Pancreas (tissue), 10 donors: ENCODE measurements at regions not wholly inside any gene's neighbourhood (a gene's known extent, or its start where the extent isn't known, plus 50 kb on each side); places are given as distances from the start of the nearest gene placed in this dataset.
"Not testable (repeated sequence)": the region's sequence is repeated elsewhere in the genome, so short reads cannot be mapped to it uniquely, and the experiment has no call there.

Experiments
- ATAC-seq, 4 donors: fragments of 200-7000 bp; cut with Tn5 transposase; one replicate each; pipeline versions ENCODE4 v1.8.0 to v1.9.1; 2020; ENCODE audit warnings: mild to moderate bottlenecking in 4 of 4, moderate library complexity in 4 of 4
- DNase-seq, 6 donors: peaks; one replicate each; pipeline ENCODE4 v3.0.0-alpha.2; 2020
- FAIRE-seq: peaks from 2 replicates; lab custom pipeline; 2012; peaks lifted over from hg19 to GRCh38; lab: Jason Lieb, UNC
- H3K27ac ChIP-seq, 4 donors: fragments of 200-600 bp; sonication (generic); 1 replicate in 3 of 4; 2 replicates in 1 of 4; pipeline versions ENCODE4 v1.5.0 to v1.8.0; 2020
- H3K27me3 ChIP-seq, 4 donors: fragments of 200-600 bp; one replicate each; pipeline ENCODE4 v1.8.0; 2021
- H3K36me3 ChIP-seq, 3 donors: fragments of 200-600 bp; sonication (generic) in 1 of 3; one replicate each; pipeline versions ENCODE4 v1.5.0 to v1.8.0; 2020 to 2021
- H3K4me1 ChIP-seq, 3 donors: fragments of 200-600 bp; one replicate each; pipeline ENCODE4 v1.8.0; 2021
- H3K4me3 ChIP-seq, 4 donors: fragments of 200-600 bp; sonication (generic) in 2 of 4; one replicate each; pipeline versions ENCODE4 v1.5.0 to v1.8.0; 2020 to 2021
- H3K9me3 ChIP-seq, 4 donors: fragments of 200-600 bp; one replicate each; pipeline ENCODE4 v1.8.0; 2021
- CTCF ChIP-seq, 4 donors: fragments of 200-600 bp; sonication (generic) in 3 of 4; IDR thresholded peaks; one replicate each; pipeline versions ENCODE4 v1.5.0 to v1.8.0; 2021; ENCODE audit warnings: antibody characterized with exemption in 4 of 4
- WGBS, 2 donors: extraction: QIAGEN DNeasy Blood & Tissue Kit; methylation state at CpG; one replicate each; pipeline ENCODE4 v1.1.7; 2013; 5-methylcytosine and 5-hydroxymethylcytosine counted together
- intact Hi-C, 3 donors: fragments of 100-400 bp; cut with DNase I; formaldehyde crosslinking; loops; one replicate each; pipeline versions ENCODE4 v1.11.1 to v1.14.2; 2022
- donor health status: healthy with polysubstance abuse.
- donor health status: DM: no; HTN: no; CAD: no; lungs with moderate emphysema.
- donor health status: DM: no; HTN: no; CAD: no.
- donor health status: control.
- donor health status: control.
- donor health status: Bipolar disorder and iron deficiency.
- donor health status: DM: yes; HTN: yes; CAD: no.
- donor health status: DM: no; HTN: no; CAD: no.
- donor health status: DM: no; HTN: no; CAD: no.
- donor health status: DM: yes; HTN: yes; CAD: no.

GRCh38 chr6:121633309-121633708 is 197.9 kb downstream of the GJA1 start:
- ATAC-seq (no peak), DNase-seq (no peak), FAIRE-seq (no peak)
- no peaks in the 10 kb centered on the region for H3K27me3 ChIP-seq
- no peak for TF ChIP-seq CTCF (IDR thresholded peaks at IDR 0.05)
- no peaks in the 10 kb centered on the region for H3K4me1 ChIP-seq
- H3K9me3 ChIP-seq: no peaks in the 10 kb centered on the region
- H3K4me3 ChIP-seq: no peak overlapping the region
- H3K36me3 ChIP-seq: no peaks in the 10 kb centered on the region
- intact Hi-C loops: no loop called here
- H3K27ac ChIP-seq: no peak overlapping the region

GRCh38 chr6:121634586-121634985 is 199.1 kb downstream of the GJA1 start:
- H3K4me1 ChIP-seq, FAIRE-seq, ATAC-seq, intact Hi-C loops, H3K27me3 ChIP-seq, H3K4me3 ChIP-seq, H3K9me3 ChIP-seq, DNase-seq, H3K36me3 ChIP-seq, H3K27ac ChIP-seq: not testable (repeated sequence)
- WGBS, 2 donors: 48 to 50% methylated on average over 2 of the region's 2 CpGs

GRCh38 chr6:121635355-121635754 is 199.9 kb downstream of the GJA1 start:
- H3K4me1 ChIP-seq: no peaks in the 10 kb centered on the region
- no peak overlapping the region for H3K4me3 ChIP-seq
- no peak overlapping the region for H3K27ac ChIP-seq
- ATAC-seq (no peak), DNase-seq (no peak), FAIRE-seq (no peak)
- H3K9me3 ChIP-seq: no peaks in the 10 kb centered on the region
- intact Hi-C loops: no loop called here
- H3K36me3 ChIP-seq: no peaks in the 10 kb centered on the region
- WGBS, 2 donors: 74 to 78% methylated on average over 2 of the region's 2 CpGs
- no peaks in the 10 kb centered on the region for H3K27me3 ChIP-seq
- no peak for TF ChIP-seq CTCF (IDR thresholded peaks at IDR 0.05)

- H3K27ac ChIP-seq, H3K27me3 ChIP-seq, H3K4me1 ChIP-seq, FAIRE-seq, H3K4me3 ChIP-seq, H3K9me3 ChIP-seq, H3K36me3 ChIP-seq, intact Hi-C loops, DNase-seq, ATAC-seq: not testable (repeated sequence)
- WGBS, 2 donors: 46 to 57% methylated on average over 2 of the region's 2 CpGs
Measured at GRCh38 chr6:121636217-121636616, 200.8 kb downstream of the GJA1 start.

GRCh38 chr6:121639021-121639420 is 203.6 kb downstream of the GJA1 start:
- no peaks in the 10 kb centered on the region for H3K9me3 ChIP-seq
- no peak for TF ChIP-seq CTCF (IDR thresholded peaks at IDR 0.05)
- no peaks in the 10 kb centered on the region for H3K4me1 ChIP-seq
- DNase-seq (no peak), FAIRE-seq (no peak), ATAC-seq (no peak)
- no peak overlapping the region for H3K27ac ChIP-seq
- intact Hi-C loops: no loop called here
- no peaks in the 10 kb centered on the region for H3K27me3 ChIP-seq
- no peak overlapping the region for H3K4me3 ChIP-seq
- H3K36me3 ChIP-seq: no peaks in the 10 kb centered on the region
- 86 to 90% methylated on average over 2 of the region's 2 CpGs for WGBS, 2 donors

- no peak for TF ChIP-seq CTCF (IDR thresholded peaks at IDR 0.05)
- Histone ChIP-seq H3K9me3 (no peaks in the 10 kb centered on the region), H3K36me3 (no peaks in the 10 kb centered on the region), H3K27ac (no peak overlapping the region), H3K4me1 (no peaks in the 10 kb centered on the region), H3K27me3 (no peaks in the 10 kb centered on the region), H3K4me3 (no peak overlapping the region)
- no peak for DNase-seq
- 53 to 54% methylated on average over 3 of the region's 3 CpGs for whole genome bisulfite sequencing, 2 donors
- FAIRE-seq: no peak
- ATAC-seq: no peak
- intact Hi-C loops: no loop called here
Measured at GRCh38 chr6:121641158-121641557, 205.7 kb downstream of the GJA1 start.
